SKM-1 treated with dmso at 0.1 percent for 144 hours (cell line): ENCODE measurements at regions not wholly inside any gene's neighbourhood (a gene's known extent, or its start where the extent isn't known, plus 50 kb on each side); places are given as distances from the start of the nearest gene placed in this dataset.
A peak's percentile ranks its signal among the peaks of the same experiment; 100 is the strongest.

Experiments
- DNase-seq: peaks from one replicate; lab custom pipeline; 2025; ENCODE audit not compliant: unreplicated experiment; lab: John Stamatoyannopoulos, UW

- peak; percentile 35 for DNase-seq
Measured at GRCh38 chr6:47118611-47119010, 76.5 kb upstream of the ADGRF1 start.

DNA sequence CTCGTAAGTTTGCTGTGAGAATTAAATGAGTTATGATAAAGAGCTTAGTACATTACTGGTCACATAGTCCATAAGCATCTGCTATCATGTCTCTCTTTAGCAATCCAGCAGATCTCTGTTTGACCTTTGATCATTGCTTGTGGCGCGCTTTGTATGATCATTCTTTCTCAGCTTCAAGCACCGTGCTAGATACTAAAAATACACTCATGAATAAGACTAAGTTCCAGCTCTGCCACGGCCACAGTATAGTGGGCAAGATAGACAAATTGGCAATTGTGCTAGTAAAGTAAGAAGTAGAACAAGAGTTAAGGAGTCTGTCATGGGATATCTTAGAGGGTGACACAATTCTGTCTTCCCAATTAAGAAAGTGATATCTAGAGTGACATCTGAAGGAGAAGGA, 75.2 kb upstream of the ADGRF1 start:
- DNase-seq: no peak

GRCh38 chr6:47116606-47117005, 74.5 kb upstream of the ADGRF1 start:
- DNase-seq: no peak

- DNase-seq: no peak
Measured at GRCh38 chr6:47116086-47116485, 74.0 kb upstream of the ADGRF1 start.

- no peak for DNase-seq
Measured at GRCh38 chr6:47114460-47114859, 72.3 kb upstream of the ADGRF1 start.

- no peak for DNase-seq
Measured at GRCh38 chr6:47112317-47112716, 70.2 kb upstream of the ADGRF1 start.

DNA sequence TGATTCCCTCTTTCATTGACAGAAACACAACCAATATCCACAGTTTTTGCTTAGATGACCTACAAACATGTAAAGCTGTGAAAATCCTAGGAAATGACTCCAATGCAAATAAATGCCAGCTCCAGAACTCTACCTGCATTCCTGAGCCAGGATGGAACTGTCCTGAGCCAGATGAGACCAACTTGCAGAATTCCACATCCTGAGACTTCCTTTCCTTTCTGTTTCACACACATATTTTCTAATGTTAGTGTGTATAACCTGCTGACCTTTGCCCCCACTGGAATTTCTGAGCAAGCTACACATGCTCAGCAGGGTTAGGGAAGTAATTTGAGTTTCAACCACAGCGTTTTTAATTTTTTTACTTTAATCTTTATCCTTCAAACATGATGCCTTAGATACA, 69.6 kb upstream of the ADGRF1 start:
- DNase-seq: no peak

DNA sequence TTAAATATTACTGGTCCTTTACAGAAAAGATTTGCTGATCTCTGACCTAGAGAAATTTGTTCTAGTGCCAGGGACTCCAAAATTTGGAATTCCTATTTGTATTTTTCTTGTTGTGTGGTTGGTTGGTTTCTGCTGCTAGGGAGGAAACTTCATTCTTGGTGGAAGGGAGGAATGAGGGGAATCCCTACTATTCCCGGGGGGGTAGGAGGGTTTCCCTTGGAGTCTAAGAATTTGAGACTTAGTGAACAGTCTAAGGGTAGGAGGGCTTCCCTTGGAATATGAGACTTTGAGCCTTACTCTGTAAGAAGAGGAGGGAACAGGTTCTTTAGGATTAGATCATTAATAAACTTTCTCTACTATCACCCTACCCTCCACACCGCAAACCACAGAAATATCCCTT, 67.1 kb upstream of the ADGRF1 start:
- no peak for DNase-seq

GRCh38 chr6:47106721-47107197, 64.6 kb upstream of the ADGRF1 start:
- DNase-seq: no peak

GRCh38 chr6:47106216-47106615, 64.1 kb upstream of the ADGRF1 start:
- no peak for DNase-seq

- no peak for DNase-seq
Measured at GRCh38 chr6:47105469-47106178, 63.5 kb upstream of the ADGRF1 start.

DNA sequence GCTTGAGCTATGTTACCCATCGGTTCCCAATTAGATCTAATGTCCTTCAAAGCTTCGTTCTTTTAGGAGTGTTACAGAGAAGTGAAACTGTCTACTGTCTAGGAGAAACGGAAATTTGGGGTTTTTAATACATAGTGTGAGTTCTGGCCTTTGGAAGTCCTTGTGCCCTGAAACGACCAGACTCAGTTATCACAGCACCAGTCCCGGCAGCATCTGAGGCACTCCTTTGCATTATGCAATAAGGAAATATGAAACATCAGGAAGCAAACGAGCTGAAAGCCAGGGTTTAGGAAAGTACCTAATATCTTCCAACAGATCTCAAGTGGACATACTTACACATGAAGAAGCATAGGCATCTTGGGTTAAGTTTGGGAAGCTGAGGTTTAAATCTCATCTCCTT, 61.8 kb upstream of the ADGRF1 start:
- DNase-seq: peak; percentile 28

- no peak for DNase-seq
Measured at GRCh38 chr6:47102331-47102730, 60.2 kb upstream of the ADGRF1 start.

GRCh38 chr6:47098570-47098993, 56.5 kb upstream of the ADGRF1 start:
- no peak for DNase-seq

- peak; percentile 77 for DNase-seq
Measured at GRCh38 chr6:47097092-47097945, 55.2 kb upstream of the ADGRF1 start.

GRCh38 chr6:47096211-47096895, 54.2 kb upstream of the ADGRF1 start:
- no peak for DNase-seq

GRCh38 chr6:47094241-47094925, 52.3 kb upstream of the ADGRF1 start:
- DNase-seq: no peak

DNA sequence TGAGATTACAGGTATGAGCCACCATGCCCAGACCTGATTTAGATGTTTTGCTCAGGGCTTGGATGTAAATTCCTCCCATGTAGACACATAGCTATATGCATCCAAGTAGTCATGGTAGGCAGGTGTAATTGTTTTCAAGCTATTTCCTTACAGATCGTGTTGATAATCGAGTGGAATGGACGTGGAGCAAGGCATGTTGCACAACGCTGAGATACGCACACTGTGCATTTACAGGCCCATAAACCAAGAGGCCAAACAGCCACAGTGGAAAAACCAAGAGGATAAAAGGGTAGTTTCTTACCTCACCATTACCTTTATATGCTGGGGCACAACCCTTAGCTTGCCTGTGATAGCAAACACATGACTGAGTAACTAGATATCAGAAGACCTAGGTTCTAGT, 51.0 kb upstream of the ADGRF1 start:
- DNase-seq: no peak

- no peak for DNase-seq
Measured at GRCh38 chr6:47091886-47092668, 49.9 kb upstream of the ADGRF1 start.
